Adipose tissue (tissue), 3 donors: ENCODE measurements at regions not wholly inside any gene's neighbourhood (a gene's known extent, or its start where the extent isn't known, plus 50 kb on each side); places are given as distances from the start of the nearest gene placed in this dataset.
"Not testable (repeated sequence)": the region's sequence is repeated elsewhere in the genome, so short reads cannot be mapped to it uniquely, and the experiment has no call there.

Experiments used
- H3K27ac ChIP-seq: one replicate; pipeline ENCODE4 v1.5.1; 2013; ENCODE audit warnings: low read depth, low read length
- WGBS, 3 donors: extraction: QIAGEN DNeasy Blood & Tissue Kit; methylation state at CpG; one replicate each; pipeline ENCODE4 v1.1.7; 2013; 5-methylcytosine and 5-hydroxymethylcytosine counted together
- donor health status: healthy with polysubstance abuse.
- donor health status: Bipolar disorder and iron deficiency.
- donor health status: healthy.

DNA sequence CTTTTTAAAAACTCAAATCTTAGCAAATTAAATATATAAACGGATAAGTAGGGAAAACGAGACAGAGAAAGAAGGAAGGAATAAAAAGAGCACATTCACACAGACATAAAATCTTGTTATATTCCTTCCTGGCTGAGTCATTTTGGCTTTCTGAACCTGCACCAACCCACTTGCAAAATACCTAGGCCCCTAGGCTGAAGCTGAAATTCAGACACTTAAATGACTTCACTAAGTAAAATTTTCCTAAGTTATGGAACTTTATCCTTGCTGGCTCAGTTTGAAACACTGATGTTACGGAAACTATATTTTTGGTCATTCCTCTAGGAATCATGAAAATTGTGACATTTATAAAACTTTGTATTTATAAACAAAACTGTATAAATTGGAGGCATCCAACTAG lies 462.8 kb upstream of the NFIA start:
- 68 to 81% (median 78%) methylated on average over 3 of the region's 3 CpGs for WGBS, 3 donors
- H3K27ac ChIP-seq, result no peak overlapping the region

DNA sequence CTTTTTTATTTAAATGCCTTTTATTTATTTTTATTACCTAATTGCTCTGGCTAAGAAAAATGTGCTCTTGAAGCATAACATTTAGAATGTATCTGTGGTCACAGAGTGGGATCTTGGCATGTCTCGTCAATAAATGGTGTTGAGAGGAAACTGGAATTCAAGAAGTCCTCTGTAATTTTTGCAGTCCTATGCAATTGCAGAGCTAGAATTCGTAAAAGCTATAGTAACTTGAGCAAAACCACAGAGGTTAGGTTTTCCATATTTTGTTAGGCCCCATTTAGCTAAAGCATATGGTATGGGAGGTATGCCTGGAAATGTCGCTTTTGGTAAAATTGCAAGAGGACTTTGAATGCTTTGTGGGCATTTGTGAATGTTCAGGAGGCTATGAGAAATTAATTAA lies 466.7 kb upstream of the NFIA start:
- WGBS, 3 donors, result 90 to 94% (median 91%) methylated on average over 3 of the region's 3 CpGs
- H3K27ac ChIP-seq, result no peak overlapping the region

DNA sequence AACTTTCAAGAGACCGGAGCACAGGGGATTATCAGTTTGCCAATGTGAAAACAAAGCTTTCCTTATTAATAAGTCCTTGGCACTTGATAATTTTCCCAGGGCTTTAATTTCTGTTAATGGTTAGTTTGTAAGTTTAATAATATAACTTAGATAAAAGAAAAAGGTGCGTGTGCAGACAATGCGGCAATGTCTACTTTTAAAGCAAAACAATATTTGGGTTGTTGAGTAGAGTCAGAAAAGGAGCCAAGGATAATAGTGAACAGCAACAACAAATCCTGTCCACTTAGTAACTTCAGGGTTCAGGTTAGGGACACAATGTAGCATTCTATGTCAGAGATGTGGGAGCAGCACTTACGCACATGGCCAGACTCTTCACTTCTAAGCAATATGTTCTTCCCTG lies 469.6 kb upstream of the NFIA start:
- 49 to 94% (median 85%) methylated on average over 4 of the region's 4 CpGs for WGBS, 3 donors
- no peak overlapping the region for H3K27ac ChIP-seq

DNA sequence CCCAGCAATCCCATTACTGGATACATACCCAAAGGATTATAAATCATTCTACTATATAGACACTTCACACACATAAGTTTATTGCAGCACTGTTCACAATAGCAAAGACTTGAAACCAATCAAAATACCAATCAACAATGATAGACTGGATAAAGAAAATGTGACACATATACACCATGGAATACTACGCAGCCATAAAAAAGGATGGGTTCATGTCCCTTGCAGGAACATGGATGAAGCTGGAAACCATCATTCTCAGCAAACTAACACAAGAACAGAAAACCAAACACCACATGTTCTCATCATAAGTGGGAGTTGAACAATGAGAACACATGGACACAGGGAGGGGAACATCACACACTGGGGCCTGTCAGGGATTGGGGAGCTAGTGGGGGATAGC lies 475.4 kb upstream of the NFIA start:
- 99 to 100% (median 100%) methylated on average over 1 of the region's 1 CpG for WGBS, 3 donors
- H3K27ac ChIP-seq, result not testable (repeated sequence)

DNA sequence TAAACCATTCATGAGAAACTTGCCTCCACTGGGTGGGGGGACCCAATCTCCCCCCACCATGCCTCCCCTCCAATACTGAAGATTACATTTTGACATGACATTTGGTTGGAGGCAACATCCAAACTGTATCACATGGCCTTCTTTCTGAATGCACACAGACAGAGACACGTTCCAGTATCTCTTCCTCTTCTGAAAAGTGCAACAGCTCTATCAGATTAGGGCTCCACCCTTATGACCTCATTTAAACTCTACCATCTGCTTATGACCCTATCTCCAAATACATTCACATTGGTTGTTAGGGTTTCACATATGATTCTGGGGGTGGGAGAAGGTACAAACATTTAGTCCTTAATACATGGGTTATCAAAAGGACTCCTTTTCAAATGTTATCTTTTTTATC lies 481.8 kb upstream of the NFIA start:
- H3K27ac ChIP-seq, result no peak overlapping the region
- 50 to 78% (median 52%) methylated on average over 1 of the region's 1 CpG for WGBS, 3 donors

DNA sequence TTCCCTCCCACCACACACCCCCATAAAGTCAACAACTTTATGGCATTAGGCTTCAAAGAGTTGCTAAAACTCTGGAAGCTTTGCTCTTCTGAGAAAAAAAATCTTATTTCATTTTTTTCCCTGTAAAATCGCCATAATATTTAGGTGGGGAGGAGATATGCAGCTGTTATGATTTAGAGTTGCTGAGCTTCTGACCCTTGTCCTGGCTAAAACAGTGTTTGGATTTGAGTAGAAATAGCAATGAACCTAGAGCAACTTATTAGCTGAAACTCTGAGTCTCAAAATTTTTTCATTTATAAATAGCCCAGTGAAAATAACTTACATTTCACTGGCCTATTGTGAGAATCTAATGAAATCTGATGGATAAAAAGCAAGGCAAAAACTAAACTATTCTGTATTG lies 482.8 kb upstream of the NFIA start:
- WGBS, 3 donors, result 50 to 67% (median 66%) methylated on average over 1 of the region's 1 CpG
- H3K27ac ChIP-seq, result no peak overlapping the region

DNA sequence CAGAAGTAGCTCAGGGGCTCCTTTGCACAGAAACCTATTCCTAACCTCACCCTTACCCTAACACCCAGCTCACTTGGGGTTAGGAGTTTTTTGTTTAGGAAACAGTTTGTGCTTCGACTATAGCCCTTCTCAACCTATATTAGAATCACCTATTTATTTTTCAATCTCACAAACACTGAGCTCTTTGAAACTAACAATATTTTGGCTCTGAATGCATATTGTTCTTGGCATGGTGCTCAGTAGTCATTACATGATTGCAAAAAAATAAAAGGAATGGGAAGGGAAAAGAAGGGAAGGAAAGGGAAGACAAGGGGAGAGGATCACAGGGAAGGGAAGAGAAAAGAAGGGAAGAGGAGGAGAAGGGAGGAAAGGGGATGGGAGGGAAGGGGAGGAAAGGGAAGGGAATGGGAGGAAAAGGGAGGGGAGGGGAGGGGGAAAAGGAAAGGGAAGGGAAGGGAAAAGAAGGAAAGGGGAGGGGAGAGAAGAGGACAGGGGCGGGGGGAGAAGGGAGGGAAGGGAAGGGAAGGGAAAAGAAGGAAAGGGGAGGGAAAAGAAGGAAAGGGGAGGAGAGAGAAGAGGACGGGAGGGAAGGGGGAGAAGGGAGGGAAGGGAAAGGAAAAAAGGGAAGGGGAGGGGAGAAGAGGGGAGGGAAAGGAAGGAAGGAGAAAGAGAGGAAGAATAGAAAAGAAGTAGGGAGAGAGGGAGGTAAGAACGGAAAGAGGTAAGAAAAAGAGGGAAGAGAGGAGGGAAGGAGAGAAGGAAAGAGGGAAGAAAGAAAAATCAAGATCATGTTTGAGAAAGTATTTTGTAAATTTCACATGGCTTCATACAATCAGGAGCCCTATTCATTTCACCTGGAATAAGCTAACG lies 484.1 kb upstream of the NFIA start:
- WGBS, 3 donors, result 72 to 82% (median 79%) methylated on average over 5 of the region's 5 CpGs
- no peak overlapping the region for H3K27ac ChIP-seq

DNA sequence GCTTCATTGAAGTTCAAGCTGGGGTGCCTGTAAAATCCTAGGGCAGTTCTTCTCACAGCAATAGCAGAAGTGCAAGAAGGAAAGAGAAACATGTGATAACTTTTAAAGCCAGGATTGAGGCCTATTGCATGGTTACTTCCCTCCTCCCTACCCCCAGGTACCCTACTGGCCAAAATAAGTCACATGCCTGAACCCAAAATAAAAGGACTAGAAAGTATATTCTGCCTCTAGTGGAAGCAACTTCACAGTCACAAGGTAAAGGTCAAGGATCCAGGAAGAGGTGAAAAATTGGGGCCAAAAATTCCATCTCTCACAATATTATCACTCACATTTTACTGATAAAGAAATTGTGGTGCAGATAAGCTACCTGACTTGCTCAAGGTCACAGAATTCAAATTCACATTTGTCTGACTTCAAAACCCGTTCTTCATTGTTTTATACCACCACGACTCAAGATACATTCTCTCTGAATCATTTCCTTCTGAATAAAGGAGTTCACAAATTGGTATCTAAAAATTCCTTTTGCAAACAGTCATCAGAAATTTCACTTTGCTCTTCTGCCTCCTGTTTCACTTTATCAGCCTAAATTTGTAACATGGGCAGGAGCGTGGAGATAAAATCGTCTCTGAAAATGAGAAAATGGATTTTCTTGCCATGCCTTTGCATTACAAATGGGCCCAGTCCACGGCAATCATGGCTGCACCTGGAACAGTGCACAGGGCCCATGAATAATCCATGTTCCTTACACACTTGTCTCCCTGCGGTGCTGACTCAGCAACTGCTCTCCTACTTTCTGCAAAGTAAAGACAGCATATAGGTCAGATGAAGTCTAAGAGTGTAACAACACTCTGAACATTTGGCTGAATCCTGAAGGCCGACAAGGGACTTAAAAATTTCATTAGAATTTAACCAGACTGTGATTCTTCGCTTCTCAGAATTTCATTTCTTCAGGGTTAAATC lies 485.3 kb upstream of the NFIA start:
- WGBS, 3 donors, result 48 to 88% (median 79%) methylated on average over 8 of the region's 8 CpGs
- no peak overlapping the region for H3K27ac ChIP-seq

DNA sequence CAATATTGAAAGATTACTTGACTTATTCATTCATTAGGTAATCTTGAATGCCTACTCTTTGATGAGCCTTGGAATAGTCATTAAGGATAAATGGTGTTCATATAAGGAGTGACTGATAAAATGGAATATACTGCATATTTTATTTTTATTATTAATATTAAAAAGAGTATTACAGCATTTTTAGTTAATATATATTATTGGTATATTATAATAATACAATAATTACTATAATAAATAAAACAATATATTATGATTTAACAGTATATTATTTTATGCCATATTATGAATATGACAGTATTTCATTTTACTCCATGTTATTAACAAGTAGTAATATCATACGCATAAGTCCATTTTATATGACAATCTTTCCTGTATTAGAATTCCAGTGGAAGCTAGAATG lies 490.8 kb upstream of the NFIA start:
- no peak overlapping the region for H3K27ac ChIP-seq
- 97 to 100% (median 97%) methylated on average over 1 of the region's 1 CpG for WGBS, 3 donors

DNA sequence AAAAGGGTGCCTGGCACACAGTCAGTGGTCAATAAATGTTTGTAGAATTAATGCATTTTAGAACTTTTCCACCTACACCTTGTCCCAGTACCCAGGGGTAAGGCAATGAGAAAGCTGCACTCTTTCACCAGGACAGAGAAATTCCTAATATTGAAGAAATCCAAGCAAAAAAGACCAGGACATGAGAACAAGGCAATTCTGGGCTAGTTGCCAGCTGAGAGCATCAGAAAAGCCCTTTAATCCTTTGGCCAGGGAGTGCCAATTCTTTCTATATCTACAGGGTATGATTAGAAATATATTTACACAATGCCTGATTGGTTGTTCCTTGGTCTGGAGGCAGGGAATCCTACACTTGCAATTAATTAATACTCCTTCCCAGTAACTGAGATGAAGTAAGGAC lies 492.4 kb upstream of the NFIA start:
- no peak overlapping the region for H3K27ac ChIP-seq

DNA sequence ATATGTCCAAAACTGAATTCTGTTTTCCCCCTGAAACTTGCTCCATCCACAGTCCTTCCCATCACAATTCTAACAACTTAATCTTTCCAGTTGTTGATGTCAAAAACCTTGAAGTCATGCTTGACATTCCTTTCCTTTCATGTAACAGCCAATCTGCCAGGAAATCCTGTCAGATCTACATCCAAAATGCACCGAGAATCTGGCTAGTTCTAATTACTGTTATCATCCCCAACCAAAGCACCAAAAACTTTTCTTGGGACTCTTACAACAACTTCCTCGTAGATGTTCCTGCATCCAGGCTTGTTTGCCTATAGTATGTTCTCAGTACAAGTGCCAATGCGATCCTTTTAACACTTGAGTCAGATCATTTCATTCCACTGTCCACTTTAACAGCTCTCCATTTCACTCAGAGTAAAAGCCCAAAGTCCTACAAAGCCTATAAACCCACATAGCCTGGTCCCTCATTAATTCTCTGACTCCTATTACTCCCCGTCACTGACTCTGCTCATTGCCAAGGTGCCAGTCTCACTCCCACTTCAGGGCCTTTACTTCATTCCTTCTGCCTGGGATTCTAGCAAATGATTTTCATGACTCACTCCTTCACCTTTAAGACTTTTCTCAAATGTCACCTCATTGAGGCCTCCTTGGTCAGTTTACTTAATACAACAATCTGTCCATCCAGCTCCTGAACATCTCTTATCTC lies 493.2 kb upstream of the NFIA start:
- no peak overlapping the region for H3K27ac ChIP-seq
- 62 to 65% (median 63%) methylated on average over 4 of the region's 4 CpGs for WGBS, 3 donors

DNA sequence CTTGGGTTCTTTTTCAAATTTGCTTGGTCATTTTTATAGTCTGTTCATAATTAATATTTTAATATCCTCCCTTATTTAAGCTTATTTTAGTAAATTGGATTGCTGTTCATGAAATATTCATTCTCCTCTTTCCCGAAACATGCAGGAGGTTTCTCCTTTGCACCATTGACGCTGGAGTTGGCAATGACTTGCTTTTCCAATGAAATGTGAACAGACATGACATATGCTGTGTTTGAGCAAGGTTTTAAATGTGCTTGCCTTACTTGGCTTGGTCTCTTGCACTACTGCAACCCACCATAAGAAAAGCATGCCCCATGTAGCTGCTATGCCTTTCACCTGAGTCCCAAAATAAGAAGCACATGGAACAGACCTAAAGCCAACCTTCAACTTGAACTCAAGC lies 498.0 kb upstream of the NFIA start:
- WGBS, 3 donors, result 41 to 65% (median 45%) methylated on average over 2 of the region's 2 CpGs
- H3K27ac ChIP-seq, result no peak overlapping the region

DNA sequence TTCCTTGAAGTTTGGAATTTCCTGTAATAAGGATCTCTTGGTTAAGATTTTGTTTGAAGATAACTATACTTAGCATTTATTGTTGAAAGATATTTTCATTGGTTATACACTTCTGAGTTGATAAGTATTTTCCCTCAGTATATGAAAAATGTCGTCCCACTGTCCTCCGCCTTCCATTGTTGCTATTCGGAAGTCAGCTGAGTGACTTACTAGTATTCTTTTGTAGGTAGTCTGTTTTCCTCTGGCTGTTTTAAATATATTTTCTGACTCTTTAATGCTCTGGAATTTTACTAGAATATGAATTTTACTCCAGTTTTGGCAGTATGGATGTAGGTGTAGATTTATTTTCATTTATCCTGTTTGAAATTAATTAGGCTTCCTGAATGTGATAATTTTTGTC lies 498.7 kb upstream of the NFIA start:
- H3K27ac ChIP-seq, result no peak overlapping the region
- WGBS, 3 donors, result 95 to 98% (median 97%) methylated on average over 3 of the region's 3 CpGs

DNA sequence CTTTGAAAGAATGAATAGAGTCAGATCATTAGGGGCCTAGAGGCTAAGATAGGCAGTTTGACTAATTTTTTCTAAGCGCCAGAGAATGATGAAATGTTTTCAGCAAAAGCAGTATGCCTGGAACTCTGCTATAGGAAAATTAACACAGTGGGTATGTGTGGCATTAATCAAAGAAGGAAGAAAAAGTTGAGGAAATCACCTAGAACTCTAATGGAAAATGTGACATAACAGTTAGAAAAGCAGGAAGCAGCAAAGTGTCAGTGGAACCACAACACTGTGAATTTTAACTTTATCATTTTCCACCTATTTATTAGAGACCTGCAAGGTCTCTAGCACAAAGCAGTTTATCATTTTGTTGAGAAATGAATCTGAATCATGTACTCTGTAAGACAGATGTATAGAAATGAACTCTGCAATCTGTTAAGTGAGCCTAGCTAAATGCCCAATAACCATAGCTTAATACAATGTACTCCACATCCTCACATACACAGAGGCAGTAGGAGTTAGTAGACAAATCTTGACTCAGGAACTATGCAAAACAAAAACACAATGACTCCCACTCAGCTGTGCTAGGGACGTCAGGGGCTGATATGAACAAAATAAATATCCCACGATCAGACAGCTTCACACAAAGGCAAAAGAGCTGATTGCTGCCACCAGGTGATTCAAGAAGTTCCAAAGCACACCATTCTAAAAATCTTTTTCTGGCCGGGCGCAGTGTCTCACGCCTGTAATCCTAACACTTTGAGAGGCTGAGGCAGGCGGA lies 500.7 kb upstream of the NFIA start:
- WGBS, 3 donors, result 68 to 84% (median 77%) methylated on average over 7 of the region's 7 CpGs
- H3K27ac ChIP-seq, result no peak overlapping the region

DNA sequence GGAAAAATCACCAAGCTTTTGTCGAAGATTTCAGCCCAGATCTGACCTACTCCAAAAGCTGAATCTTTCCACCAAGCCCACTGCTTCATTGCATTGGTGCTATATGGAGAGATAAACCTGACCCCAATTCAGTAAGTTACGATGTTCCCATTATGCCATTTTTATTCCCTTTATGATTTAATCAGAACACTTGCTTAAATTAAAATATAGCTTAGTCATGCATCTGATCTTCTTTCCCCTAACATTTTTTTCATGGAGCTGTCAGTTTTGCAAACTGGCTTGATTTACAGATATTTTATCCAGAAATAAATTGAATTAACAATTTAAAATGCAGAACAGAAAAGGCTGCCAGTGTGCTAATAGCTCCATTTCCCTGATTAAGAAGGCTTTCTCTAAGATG lies 503.5 kb upstream of the C1orf87 start:
- WGBS, 3 donors, result 85 to 93% (median 93%) methylated on average over 2 of the region's 2 CpGs
- no peak overlapping the region for H3K27ac ChIP-seq

DNA sequence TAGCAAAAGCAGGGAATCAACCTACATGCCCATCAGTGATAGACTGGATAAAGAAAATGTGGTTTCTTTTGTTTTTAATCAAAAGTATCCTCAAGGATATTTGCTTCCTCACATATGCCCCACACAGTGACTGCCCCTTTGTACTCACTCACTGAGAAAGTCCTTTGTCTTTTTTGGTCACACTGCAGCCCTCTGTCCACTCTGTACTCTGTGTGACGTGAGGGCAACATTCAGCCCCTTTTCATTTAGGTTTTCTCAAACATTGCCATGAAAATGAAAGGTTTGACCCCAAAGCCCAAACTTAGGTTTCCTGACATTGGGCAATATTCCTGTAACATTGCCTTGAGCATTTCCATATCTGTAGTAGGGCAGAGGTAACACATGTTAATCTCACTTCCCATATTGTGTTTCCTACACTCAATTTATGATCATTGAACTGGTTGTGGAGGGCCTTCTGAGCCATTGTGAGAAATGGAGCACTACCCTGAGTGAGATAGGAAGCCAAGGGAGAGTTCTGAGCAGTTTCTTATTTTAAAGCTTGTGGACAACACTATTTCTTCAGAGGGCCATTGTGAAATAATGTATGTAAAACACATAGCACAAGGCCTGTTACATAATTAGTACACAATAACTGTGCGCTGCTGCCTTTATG lies 501.9 kb upstream of the C1orf87 start:
- WGBS, 3 donors, result 60 to 88% (median 67%) methylated on average over 2 of the region's 2 CpGs
- H3K27ac ChIP-seq, result no peak overlapping the region

DNA sequence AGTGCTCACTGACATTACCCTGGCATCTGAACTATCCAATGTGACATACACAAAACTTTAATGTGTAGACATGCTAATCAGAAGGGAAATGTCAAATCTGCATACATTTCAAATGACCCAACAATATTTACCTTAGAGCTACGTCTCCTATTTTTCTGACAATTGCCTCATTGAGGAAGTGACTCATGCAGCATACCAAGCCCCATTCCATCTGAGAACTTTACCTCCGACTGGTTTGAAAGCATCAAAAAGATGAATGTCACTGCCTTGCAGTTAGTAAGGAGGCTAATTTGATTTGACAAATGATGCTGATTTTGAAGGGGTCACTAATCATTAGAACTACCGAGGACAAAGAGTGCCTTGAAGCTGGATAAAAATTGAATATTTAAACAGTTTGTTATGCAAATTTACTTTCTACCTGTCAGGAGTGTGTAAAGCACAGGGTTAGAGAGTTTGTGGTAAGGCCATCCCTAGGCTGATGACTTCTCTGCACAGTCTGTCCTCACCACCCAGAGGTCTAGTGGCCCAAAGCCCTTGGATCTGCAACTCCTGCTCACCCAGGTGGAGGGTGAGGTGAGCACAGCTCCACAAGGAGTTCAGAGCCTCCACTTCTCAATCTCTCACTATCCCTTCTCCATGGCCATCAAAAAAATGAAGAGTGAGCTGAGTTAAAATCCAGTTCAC lies 500.3 kb upstream of the C1orf87 start:
- WGBS, 3 donors, result 29 to 49% (median 44%) methylated on average over 3 of the region's 3 CpGs
- H3K27ac ChIP-seq, result no peak overlapping the region
